Type B pancreatic cell (in vitro differentiated cells): ENCODE measurements at regions not wholly inside any gene's neighbourhood (a gene's known extent, or its start where the extent isn't known, plus 50 kb on each side); places are given as distances from the start of the nearest gene placed in this dataset.

ENCODE experiments used
- DNase-seq: peaks from one replicate; pipeline ENCODE4 v3.0.0; 2021; ENCODE audit warnings: mixed read lengths; ENCODE audit not compliant: unreplicated experiment; ENCODE audit errors: extremely low spot score
- H3K27ac Mint-ChIP-seq: 2 replicates; pipeline ENCODE4 v1.8.0; 2021; ENCODE audit warnings: mild to moderate bottlenecking, mixed read lengths
- H3K27me3 Mint-ChIP-seq: 2 replicates; pipeline ENCODE4 v1.8.0; 2021; ENCODE audit warnings: mixed read lengths
- H3K36me3 Mint-ChIP-seq: 2 replicates; pipeline ENCODE4 v1.8.0; 2021; ENCODE audit warnings: mixed read lengths
- H3K4me1 Mint-ChIP-seq: one replicate; pipeline ENCODE4 v1.8.0; 2021; ENCODE audit warnings: mixed read lengths; ENCODE audit not compliant: unreplicated experiment
- H3K4me3 Mint-ChIP-seq: 2 replicates; pipeline ENCODE4 v1.8.0; 2021; ENCODE audit warnings: mild to moderate bottlenecking, mixed read lengths
- H3K9me3 Mint-ChIP-seq: 2 replicates; pipeline ENCODE4 v1.8.0; 2021; ENCODE audit warnings: mixed read lengths
- CTCF ChIP-seq: fragments of 200-600 bp; sonication (generic); conservative IDR thresholded peaks from 2 replicates; pipeline ENCODE4 v1.5.0; 2021; ENCODE audit warnings: antibody characterized with exemption, mild to moderate bottlenecking

- Mint-ChIP-seq H3K9me3 (no peaks in the 10 kb centered on the region), H3K27me3 (no peaks in the 10 kb centered on the region), H3K27ac (no peak overlapping the region), H3K4me1 (peaks cover 9% of the 10 kb centered on the region), H3K36me3 (no peaks in the 10 kb centered on the region), H3K4me3 (no peak overlapping the region)
- DNase-seq = no peak
- TF ChIP-seq CTCF = no peak
Measured at GRCh38 chr13:81442904-81443303, 1102.0 kb upstream of the SPRY2 start.

- no peak for DNase-seq
- H3K4me3 Mint-ChIP-seq = no peak overlapping the region
- no peaks in the 10 kb centered on the region for H3K36me3 Mint-ChIP-seq
- no peaks in the 10 kb centered on the region for H3K9me3 Mint-ChIP-seq
- no peak for TF ChIP-seq CTCF
- no peaks in the 10 kb centered on the region for H3K27me3 Mint-ChIP-seq
- H3K27ac Mint-ChIP-seq = no peak overlapping the region
- no peaks in the 10 kb centered on the region for H3K4me1 Mint-ChIP-seq
Measured at GRCh38 chr13:81425286-81425685, 1084.4 kb upstream of the SPRY2 start.

- Mint-ChIP-seq H3K9me3 (no peaks in the 10 kb centered on the region), H3K27ac (no peak overlapping the region), H3K4me1 (no peaks in the 10 kb centered on the region), H3K4me3 (no peak overlapping the region), H3K27me3 (no peaks in the 10 kb centered on the region), H3K36me3 (no peaks in the 10 kb centered on the region)
- DNase-seq = no peak
- no peak for TF ChIP-seq CTCF
Measured at GRCh38 chr13:81409284-81409683, 1068.4 kb upstream of the SPRY2 start.

- Mint-ChIP-seq H3K27me3 (no peaks in the 10 kb centered on the region), H3K36me3 (no peaks in the 10 kb centered on the region), H3K4me3 (no peak overlapping the region), H3K4me1 (no peaks in the 10 kb centered on the region), H3K27ac (no peak overlapping the region), H3K9me3 (no peaks in the 10 kb centered on the region)
- no peak for TF ChIP-seq CTCF
- DNase-seq = no peak
Measured at GRCh38 chr13:81408647-81409046, 1067.7 kb upstream of the SPRY2 start.

GRCh38 chr13:81406639-81407292, 1065.8 kb upstream of the SPRY2 start:
- Mint-ChIP-seq H3K4me3 (no peak overlapping the region), H3K9me3 (no peaks in the 10 kb centered on the region), H3K36me3 (no peaks in the 10 kb centered on the region), H3K27ac (no peak overlapping the region), H3K4me1 (no peaks in the 10 kb centered on the region), H3K27me3 (no peaks in the 10 kb centered on the region)
- TF ChIP-seq CTCF = no peak
- no peak for DNase-seq

GRCh38 chr13:81406022-81406421, 1065.1 kb upstream of the SPRY2 start:
- Mint-ChIP-seq H3K4me3 (no peak overlapping the region), H3K4me1 (no peaks in the 10 kb centered on the region), H3K27ac (no peak overlapping the region), H3K9me3 (no peaks in the 10 kb centered on the region), H3K27me3 (no peaks in the 10 kb centered on the region), H3K36me3 (no peaks in the 10 kb centered on the region)
- DNase-seq = no peak
- no peak for TF ChIP-seq CTCF
